ENCODE measurements at regions not wholly inside any gene's neighbourhood (a gene's known extent, or its start where the extent isn't known, plus 50 kb on each side); places are given as distances from the start of the nearest gene placed in this dataset.

- Histone ChIP-seq H3K4me3 (no peak overlapping the region), H3K27me3 (replicated peaks; ENCODE audit: insufficient read depth) (no peaks in the 10 kb centered on the region), H3K9me3 (no peaks in the 10 kb centered on the region), H3K36me3 (no peaks in the 10 kb centered on the region), H3K4me1 (ENCODE audit: control insufficient read depth in 1 of 2, low read depth in 2 of 2) (no peaks in the 10 kb centered on the region), H3K27ac (no peak overlapping the region)
- TF ChIP-seq CTCF (IDR thresholded peaks at IDR 0.05), result no peak
- ATAC-seq (ENCODE audit: insufficient number of reproducible peaks, low FRiP score, low read depth) (no peak), DNase-seq (ENCODE audit: low spot score) (no peak)
Observed at GRCh38 chr6:150482883-150483409, 114.1 kb downstream of the IYD start.

- no peaks in the 10 kb centered on the region for H3K36me3 ChIP-seq
Observed at GRCh38 chr6:150485161-150485958, 114.3 kb upstream of the PLEKHG1 start.

GRCh38 chr6:150486048-150486447, 113.6 kb upstream of the PLEKHG1 start:
- no peak for ATAC-seq (ENCODE audit: insufficient number of reproducible peaks, low FRiP score, low read depth)
- TF ChIP-seq CTCF (IDR thresholded peaks at IDR 0.05), result no peak

More at GRCh38 chr6:150485161-150485958, 114.3 kb upstream of the PLEKHG1 start:
- Histone ChIP-seq H3K4me3 (no peak overlapping the region), H3K4me1 (ENCODE audit: control insufficient read depth in 1 of 2, low read depth in 2 of 2) (no peaks in the 10 kb centered on the region), H3K9me3 (no peaks in the 10 kb centered on the region), H3K27me3 (replicated peaks; ENCODE audit: insufficient read depth) (no peaks in the 10 kb centered on the region), H3K27ac (no peak overlapping the region)
- no peak for TF ChIP-seq CTCF (IDR thresholded peaks at IDR 0.05)
- ATAC-seq (ENCODE audit: insufficient number of reproducible peaks, low FRiP score, low read depth), result no peak
- DNase-seq (ENCODE audit: low spot score), result no peak

GRCh38 chr6:150490586-150490985, 109.1 kb upstream of the PLEKHG1 start:
- H3K4me3 ChIP-seq, result no peak overlapping the region
- no peaks in the 10 kb centered on the region for H3K27me3 ChIP-seq (replicated peaks; ENCODE audit: insufficient read depth)
- ATAC-seq (ENCODE audit: insufficient number of reproducible peaks, low FRiP score, low read depth) (no peak), DNase-seq (ENCODE audit: low spot score) (no peak)
- H3K27ac ChIP-seq, result no peak overlapping the region
- H3K9me3 ChIP-seq, result no peaks in the 10 kb centered on the region
- no peaks in the 10 kb centered on the region for H3K36me3 ChIP-seq
- H3K4me1 ChIP-seq (ENCODE audit: control insufficient read depth in 1 of 2, low read depth in 2 of 2), result no peaks in the 10 kb centered on the region
- no peak for TF ChIP-seq CTCF (IDR thresholded peaks at IDR 0.05)

More at GRCh38 chr6:150486048-150486447, 113.6 kb upstream of the PLEKHG1 start:
- Histone ChIP-seq H3K27me3 (replicated peaks; ENCODE audit: insufficient read depth) (no peaks in the 10 kb centered on the region), H3K27ac (no peak overlapping the region), H3K36me3 (no peaks in the 10 kb centered on the region), H3K9me3 (no peaks in the 10 kb centered on the region), H3K4me1 (ENCODE audit: control insufficient read depth in 1 of 2, low read depth in 2 of 2) (no peaks in the 10 kb centered on the region), H3K4me3 (no peak overlapping the region)
- DNase-seq (ENCODE audit: low spot score), result no peak

GRCh38 chr6:150491131-150491810, 108.4 kb upstream of the PLEKHG1 start:
- Histone ChIP-seq H3K9me3 (no peaks in the 10 kb centered on the region), H3K27ac (no peak overlapping the region), H3K36me3 (no peaks in the 10 kb centered on the region), H3K27me3 (replicated peaks; ENCODE audit: insufficient read depth) (no peaks in the 10 kb centered on the region), H3K4me3 (no peak overlapping the region), H3K4me1 (ENCODE audit: control insufficient read depth in 1 of 2, low read depth in 2 of 2) (no peaks in the 10 kb centered on the region)
- TF ChIP-seq CTCF (IDR thresholded peaks at IDR 0.05), result no peak
- no peak for ATAC-seq (ENCODE audit: insufficient number of reproducible peaks, low FRiP score, low read depth)
- no peak for DNase-seq (ENCODE audit: low spot score)
